Middle frontal gyrus (tissue), 1 donor: ENCODE measurements at regions not wholly inside any gene's neighbourhood (a gene's known extent, or its start where the extent isn't known, plus 50 kb on each side); places are given as distances from the start of the nearest gene placed in this dataset.
"Not testable (repeated sequence)": the region's sequence is repeated elsewhere in the genome, so short reads cannot be mapped to it uniquely, and the experiment has no call there.

ENCODE experiments used
- DNase-seq: peaks from one replicate; pipeline ENCODE4 v3.0.0-alpha.2; 2015; ENCODE audit warnings: low spot score; ENCODE audit errors: extremely low spot score

GRCh38 chr1:195714248-195714647, 894.0 kb downstream of the KCNT2 start:
- DNase-seq = no peak

- no peak for DNase-seq
Observed at GRCh38 chr1:195709821-195710220, 898.4 kb downstream of the KCNT2 start.

- DNase-seq = no peak
Observed at GRCh38 chr1:195704028-195704427, 904.2 kb downstream of the KCNT2 start.

GRCh38 chr1:195701149-195701548, 907.1 kb downstream of the KCNT2 start:
- DNase-seq = no peak

- no peak for DNase-seq
Observed at GRCh38 chr1:195697130-195697529, 911.1 kb downstream of the KCNT2 start.

GRCh38 chr1:195686764-195687163, 921.5 kb downstream of the KCNT2 start:
- DNase-seq = no peak

- no peak for DNase-seq
Observed at GRCh38 chr1:195664628-195665027, 943.6 kb downstream of the KCNT2 start.

- DNase-seq = no peak
Observed at GRCh38 chr1:195663549-195664280, 944.5 kb downstream of the KCNT2 start.

GRCh38 chr1:195656780-195657179, 951.5 kb downstream of the KCNT2 start:
- DNase-seq = no peak

- DNase-seq = not testable (repeated sequence)
Observed at GRCh38 chr1:195648875-195649274, 959.4 kb downstream of the KCNT2 start.

- no peak for DNase-seq
Observed at GRCh38 chr1:195637539-195637938, 970.7 kb downstream of the KCNT2 start.

GRCh38 chr1:195618287-195618686, 990.0 kb downstream of the KCNT2 start:
- DNase-seq = no peak

GRCh38 chr1:195617106-195617505, 991.1 kb downstream of the KCNT2 start:
- no peak for DNase-seq

- no peak for DNase-seq
Observed at GRCh38 chr1:195608883-195609282, 999.4 kb downstream of the KCNT2 start.

- DNase-seq = no peak
Observed at GRCh38 chr1:195606483-195606882, 1001.8 kb downstream of the KCNT2 start.

GRCh38 chr1:195604287-195604686, 1004.0 kb downstream of the KCNT2 start:
- DNase-seq = no peak

- no peak for DNase-seq
Observed at GRCh38 chr1:195597891-195598290, 1010.3 kb downstream of the KCNT2 start.

GRCh38 chr1:195594773-195595172, 1013.5 kb downstream of the KCNT2 start:
- DNase-seq = no peak

GRCh38 chr1:195594322-195594721, 1013.9 kb downstream of the KCNT2 start:
- DNase-seq = no peak

GRCh38 chr1:195591917-195592672, 1016.1 kb downstream of the KCNT2 start:
- DNase-seq = no peak

- DNase-seq = no peak
Observed at GRCh38 chr1:195590649-195591048, 1017.6 kb downstream of the KCNT2 start.

- no peak for DNase-seq
Observed at GRCh38 chr1:195584870-195585624, 1023.2 kb downstream of the KCNT2 start.
